ENCODE measurements at regions not wholly inside any gene's neighbourhood (a gene's known extent, or its start where the extent isn't known, plus 50 kb on each side); places are given as distances from the start of the nearest gene placed in this dataset.

DNA sequence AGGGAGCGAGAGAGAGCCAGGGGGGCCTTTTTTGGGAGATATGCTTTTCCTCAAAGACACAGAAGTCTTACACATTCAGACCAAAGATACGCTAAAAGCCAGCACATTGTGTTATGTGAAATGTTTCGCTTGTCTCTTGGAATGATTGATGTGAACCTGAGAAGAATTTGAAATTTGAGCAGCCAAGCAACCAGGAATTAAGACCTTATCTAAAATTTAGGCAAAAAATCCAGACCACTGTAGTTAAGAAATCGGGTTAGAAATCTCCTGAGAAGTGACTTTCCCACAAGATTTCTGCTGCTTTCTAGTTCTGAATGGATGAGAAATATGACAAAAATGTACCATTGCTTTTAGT lies 223.2 kb upstream of the GMDS start:
- TF ChIP-seq TCF7L2 (IDR thresholded peaks at IDR 0.05; ENCODE audit: low read depth, low read length) (no peak), POLR2AphosphoS5 (IDR thresholded peaks at IDR 0.05; ENCODE audit: low read depth, low read length) (no peak), REST (IDR thresholded peaks at IDR 0.05; ENCODE audit: insufficient read depth in 1 of 2, low read depth in 2 of 2, low read length in 1 of 2) (no peak)
- Histone ChIP-seq H3K4me3 (ENCODE audit: low read depth in 2 of 2, low read length in 2 of 2) (no peak overlapping the region), H3K27me3 (ENCODE audit: control insufficient read depth, insufficient read depth, low read length) (peaks cover 15% of the 10 kb centered on the region), H3K27ac (ENCODE audit: low read length) (no peak overlapping the region), H3K4me1 (ENCODE audit: control insufficient read depth, insufficient read depth, low read length) (no peaks in the 10 kb centered on the region), H3K36me3 (ENCODE audit: control insufficient read depth, insufficient read depth, low read length) (no peaks in the 10 kb centered on the region), H3K9me3 (ENCODE audit: control insufficient read depth, insufficient read depth, low read depth, low read length) (no peaks in the 10 kb centered on the region)
- in situ Hi-C loops (cut with HindIII; ENCODE audit: low pct_unique_long_range_greater_than_20kb, low sequenced_read_pairs) = no loop called here
- ATAC-seq (no peak), DNase-seq (ENCODE audit: low read depth, low spot score) (no peak)
- intact Hi-C loops (cut with micrococcal nuclease; ENCODE audit: unreplicated experiment) = no loop called here
- no TSS peak for BruUV-seq (replicated peaks)
- CTCF ChIA-PET = no interaction called here
- POLR2A ChIA-PET = no interaction called here

DNA sequence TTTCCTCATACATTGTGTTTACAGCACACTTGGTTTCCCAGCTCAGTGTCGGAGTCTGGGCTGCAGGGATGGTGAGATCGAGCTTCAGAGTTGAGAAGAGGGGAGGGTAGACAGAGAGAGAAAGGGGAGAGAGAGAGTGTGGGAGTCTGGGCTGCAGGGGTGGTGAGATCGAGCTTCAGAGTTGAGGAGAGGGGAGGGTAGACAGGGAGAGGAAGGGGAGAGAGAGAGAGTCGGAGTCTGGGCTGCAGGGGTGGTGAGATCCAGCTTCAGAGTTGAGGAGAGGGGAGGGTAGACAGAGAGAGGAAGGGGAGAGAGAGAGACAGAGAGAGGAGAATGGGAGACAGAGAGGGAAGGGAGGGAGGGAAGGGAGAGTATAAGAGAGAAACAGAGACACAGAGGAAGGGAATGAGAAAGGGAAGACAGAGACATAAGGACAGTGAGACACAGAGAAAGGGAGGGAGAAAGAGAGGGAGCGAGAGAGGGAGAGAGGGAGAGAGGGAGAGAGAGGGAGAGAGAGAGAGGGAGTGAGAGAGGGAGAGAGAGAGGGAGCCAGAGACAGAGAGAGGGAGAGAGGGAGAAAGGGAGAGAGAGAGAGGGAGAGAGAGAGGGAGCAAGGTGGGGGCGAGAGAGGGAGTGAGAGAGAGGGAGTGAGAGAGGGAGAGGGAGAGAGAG lies 222.7 kb upstream of the GMDS start:
- peaks cover 15% of the 10 kb centered on the region for H3K27me3 ChIP-seq (ENCODE audit: control insufficient read depth, insufficient read depth, low read length)
- no TSS peak for BruUV-seq (replicated peaks)
- no peaks in the 10 kb centered on the region for H3K9me3 ChIP-seq (ENCODE audit: control insufficient read depth, insufficient read depth, low read depth, low read length)
- H3K27ac ChIP-seq (ENCODE audit: low read length) = no peak overlapping the region
- intact Hi-C loops (cut with micrococcal nuclease; ENCODE audit: unreplicated experiment) (no loop called here), in situ Hi-C loops (cut with HindIII; ENCODE audit: low pct_unique_long_range_greater_than_20kb, low sequenced_read_pairs) (no loop called here)
- POLR2A ChIA-PET = no interaction called here
- ATAC-seq = no peak
- TF ChIP-seq POLR2AphosphoS5 (IDR thresholded peaks at IDR 0.05; ENCODE audit: low read depth, low read length) (no peak), TCF7L2 (IDR thresholded peaks at IDR 0.05; ENCODE audit: low read depth, low read length) (no peak), REST (IDR thresholded peaks at IDR 0.05; ENCODE audit: insufficient read depth in 1 of 2, low read depth in 2 of 2, low read length in 1 of 2) (no peak), SIN3A (IDR thresholded peaks at IDR 0.05; ENCODE audit: borderline replicate concordance, insufficient read depth, low read depth, low read length) (no peak), CTCF (IDR thresholded peaks at IDR 0.05) (no peak)
- no peaks in the 10 kb centered on the region for H3K4me1 ChIP-seq (ENCODE audit: control insufficient read depth, insufficient read depth, low read length)
- DNase-seq (ENCODE audit: low read depth, low spot score) = no peak
- CTCF ChIA-PET = no interaction called here
- no peaks in the 10 kb centered on the region for H3K36me3 ChIP-seq (ENCODE audit: control insufficient read depth, insufficient read depth, low read length)
- no peak overlapping the region for H3K4me3 ChIP-seq (ENCODE audit: low read depth in 2 of 2, low read length in 2 of 2)

Data from Panc1 (cell line).